Liver (tissue), 3 donors: ENCODE measurements at regions not wholly inside any gene's neighbourhood (a gene's known extent, or its start where the extent isn't known, plus 50 kb on each side); places are given as distances from the start of the nearest gene placed in this dataset.

Experiments used
- FOXA1 ChIP-seq: IDR thresholded peaks from 2 replicates; pipeline ENCODE4 v1.6.1; 2016; ENCODE audit warnings: antibody characterized with exemption
- GABPA ChIP-seq, 2 donors: IDR thresholded peaks in 1 of 2; conservative IDR thresholded peaks in 1 of 2; 2 replicates each; pipeline ENCODE4 v1.6.1; 2016; ENCODE audit warnings: antibody characterized with exemption in 2 of 2, mild to moderate bottlenecking in 1 of 2, moderate library complexity in 1 of 2
- JUND ChIP-seq, 2 donors: IDR thresholded peaks; 2 replicates each; pipeline ENCODE4 v1.6.1; 2016; ENCODE audit warnings: antibody characterized with exemption in 2 of 2
- MAX ChIP-seq: IDR thresholded peaks from 2 replicates; pipeline ENCODE4 v1.6.1; 2016; ENCODE audit warnings: antibody characterized with exemption
- RAD21 ChIP-seq, 2 donors: IDR thresholded peaks; 2 replicates each; pipeline ENCODE4 v1.6.1; 2016; ENCODE audit warnings: antibody characterized with exemption in 2 of 2, mild to moderate bottlenecking in 2 of 2
- SP1 ChIP-seq: IDR thresholded peaks from 2 replicates; pipeline ENCODE4 v1.6.1; 2018; ENCODE audit warnings: antibody characterized with exemption, mild to moderate bottlenecking
- TF ChIP-seq, protein P1 (sequence below): fragments of 150-350 bp; IDR thresholded peaks from 2 replicates; pipeline ENCODE4 v1.5.1; 2017; ENCODE audit warnings: improper control_type of control experiment, low read depth, low read length; ENCODE audit not compliant: missing input control
- TF ChIP-seq, protein P2 (sequence below): IDR thresholded peaks from 2 replicates; pipeline ENCODE4 v1.6.1; 2016; ENCODE audit warnings: antibody characterized with exemption, mild to moderate bottlenecking
- TF ChIP-seq, protein P3 (sequence below): IDR thresholded peaks from 2 replicates; pipeline ENCODE4 v1.6.1; 2016; ENCODE audit warnings: antibody characterized with exemption
- donor health status: healthy.
- donor health status: healthy.

DNA sequence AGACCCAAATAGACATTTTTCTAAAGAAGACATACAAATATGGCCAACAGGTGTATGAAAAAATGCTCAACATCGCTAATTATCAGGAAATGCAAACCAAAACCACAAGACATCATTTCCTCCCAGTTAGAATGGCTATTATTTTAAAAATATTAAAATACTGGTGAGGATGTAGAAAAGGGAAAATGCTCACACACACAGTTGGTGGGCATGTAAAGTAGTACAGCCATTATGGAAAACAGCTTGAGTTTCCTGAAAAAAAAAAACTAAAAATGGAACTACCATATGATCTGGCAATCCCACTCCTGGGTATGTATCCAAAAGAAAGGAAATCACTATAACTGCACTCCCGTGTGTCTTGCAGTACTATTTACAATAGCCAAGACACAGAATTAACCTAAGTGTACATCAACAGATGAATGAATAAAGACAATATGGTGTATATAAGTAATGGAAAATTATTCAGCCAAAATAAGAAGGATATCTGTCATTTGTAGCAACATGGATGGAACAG lies 128.9 kb upstream of the DKK2 start:
- TF ChIP-seq SP1: no peak
- no peak for TF ChIP-seq MAX
- TF ChIP-seq, protein P1, sequence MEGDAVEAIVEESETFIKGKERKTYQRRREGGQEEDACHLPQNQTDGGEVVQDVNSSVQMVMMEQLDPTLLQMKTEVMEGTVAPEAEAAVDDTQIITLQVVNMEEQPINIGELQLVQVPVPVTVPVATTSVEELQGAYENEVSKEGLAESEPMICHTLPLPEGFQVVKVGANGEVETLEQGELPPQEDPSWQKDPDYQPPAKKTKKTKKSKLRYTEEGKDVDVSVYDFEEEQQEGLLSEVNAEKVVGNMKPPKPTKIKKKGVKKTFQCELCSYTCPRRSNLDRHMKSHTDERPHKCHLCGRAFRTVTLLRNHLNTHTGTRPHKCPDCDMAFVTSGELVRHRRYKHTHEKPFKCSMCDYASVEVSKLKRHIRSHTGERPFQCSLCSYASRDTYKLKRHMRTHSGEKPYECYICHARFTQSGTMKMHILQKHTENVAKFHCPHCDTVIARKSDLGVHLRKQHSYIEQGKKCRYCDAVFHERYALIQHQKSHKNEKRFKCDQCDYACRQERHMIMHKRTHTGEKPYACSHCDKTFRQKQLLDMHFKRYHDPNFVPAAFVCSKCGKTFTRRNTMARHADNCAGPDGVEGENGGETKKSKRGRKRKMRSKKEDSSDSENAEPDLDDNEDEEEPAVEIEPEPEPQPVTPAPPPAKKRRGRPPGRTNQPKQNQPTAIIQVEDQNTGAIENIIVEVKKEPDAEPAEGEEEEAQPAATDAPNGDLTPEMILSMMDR: no peak
- no peak for TF ChIP-seq GABPA (IDR thresholded peaks at IDR 0.05 in 1 of 2, conservative IDR thresholded peaks at IDR 0.05 in 1 of 2)
- TF ChIP-seq, protein P2, sequence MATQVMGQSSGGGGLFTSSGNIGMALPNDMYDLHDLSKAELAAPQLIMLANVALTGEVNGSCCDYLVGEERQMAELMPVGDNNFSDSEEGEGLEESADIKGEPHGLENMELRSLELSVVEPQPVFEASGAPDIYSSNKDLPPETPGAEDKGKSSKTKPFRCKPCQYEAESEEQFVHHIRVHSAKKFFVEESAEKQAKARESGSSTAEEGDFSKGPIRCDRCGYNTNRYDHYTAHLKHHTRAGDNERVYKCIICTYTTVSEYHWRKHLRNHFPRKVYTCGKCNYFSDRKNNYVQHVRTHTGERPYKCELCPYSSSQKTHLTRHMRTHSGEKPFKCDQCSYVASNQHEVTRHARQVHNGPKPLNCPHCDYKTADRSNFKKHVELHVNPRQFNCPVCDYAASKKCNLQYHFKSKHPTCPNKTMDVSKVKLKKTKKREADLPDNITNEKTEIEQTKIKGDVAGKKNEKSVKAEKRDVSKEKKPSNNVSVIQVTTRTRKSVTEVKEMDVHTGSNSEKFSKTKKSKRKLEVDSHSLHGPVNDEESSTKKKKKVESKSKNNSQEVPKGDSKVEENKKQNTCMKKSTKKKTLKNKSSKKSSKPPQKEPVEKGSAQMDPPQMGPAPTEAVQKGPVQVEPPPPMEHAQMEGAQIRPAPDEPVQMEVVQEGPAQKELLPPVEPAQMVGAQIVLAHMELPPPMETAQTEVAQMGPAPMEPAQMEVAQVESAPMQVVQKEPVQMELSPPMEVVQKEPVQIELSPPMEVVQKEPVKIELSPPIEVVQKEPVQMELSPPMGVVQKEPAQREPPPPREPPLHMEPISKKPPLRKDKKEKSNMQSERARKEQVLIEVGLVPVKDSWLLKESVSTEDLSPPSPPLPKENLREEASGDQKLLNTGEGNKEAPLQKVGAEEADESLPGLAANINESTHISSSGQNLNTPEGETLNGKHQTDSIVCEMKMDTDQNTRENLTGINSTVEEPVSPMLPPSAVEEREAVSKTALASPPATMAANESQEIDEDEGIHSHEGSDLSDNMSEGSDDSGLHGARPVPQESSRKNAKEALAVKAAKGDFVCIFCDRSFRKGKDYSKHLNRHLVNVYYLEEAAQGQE: no peak
- TF ChIP-seq, protein P3, sequence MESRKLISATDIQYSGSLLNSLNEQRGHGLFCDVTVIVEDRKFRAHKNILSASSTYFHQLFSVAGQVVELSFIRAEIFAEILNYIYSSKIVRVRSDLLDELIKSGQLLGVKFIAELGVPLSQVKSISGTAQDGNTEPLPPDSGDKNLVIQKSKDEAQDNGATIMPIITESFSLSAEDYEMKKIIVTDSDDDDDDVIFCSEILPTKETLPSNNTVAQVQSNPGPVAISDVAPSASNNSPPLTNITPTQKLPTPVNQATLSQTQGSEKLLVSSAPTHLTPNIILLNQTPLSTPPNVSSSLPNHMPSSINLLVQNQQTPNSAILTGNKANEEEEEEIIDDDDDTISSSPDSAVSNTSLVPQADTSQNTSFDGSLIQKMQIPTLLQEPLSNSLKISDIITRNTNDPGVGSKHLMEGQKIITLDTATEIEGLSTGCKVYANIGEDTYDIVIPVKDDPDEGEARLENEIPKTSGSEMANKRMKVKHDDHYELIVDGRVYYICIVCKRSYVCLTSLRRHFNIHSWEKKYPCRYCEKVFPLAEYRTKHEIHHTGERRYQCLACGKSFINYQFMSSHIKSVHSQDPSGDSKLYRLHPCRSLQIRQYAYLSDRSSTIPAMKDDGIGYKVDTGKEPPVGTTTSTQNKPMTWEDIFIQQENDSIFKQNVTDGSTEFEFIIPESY: no peak
- no peak for TF ChIP-seq JUND (IDR thresholded peaks at IDR 0.05)
- TF ChIP-seq FOXA1: no peak
- TF ChIP-seq RAD21 (IDR thresholded peaks at IDR 0.05): no peak
